ENCODE measurements at regions not wholly inside any gene's neighbourhood (a gene's known extent, or its start where the extent isn't known, plus 50 kb on each side); places are given as distances from the start of the nearest gene placed in this dataset.

GRCh38 chr10:83881661-83882060 lies 257.6 kb upstream of the GHITM start:
- TF ChIP-seq CTCF (IDR thresholded peaks at IDR 0.05) (no peak), POLR2A (IDR thresholded peaks at IDR 0.05) (no peak)

Measured in prostate gland (tissue), 2 donors.